Nephron (organoid): ENCODE measurements at regions not wholly inside any gene's neighbourhood (a gene's known extent, or its start where the extent isn't known, plus 50 kb on each side); places are given as distances from the start of the nearest gene placed in this dataset.
"Not testable (repeated sequence)": the region's sequence is repeated elsewhere in the genome, so short reads cannot be mapped to it uniquely, and the experiment has no call there.

Experiments
- H3K27ac Mint-ChIP-seq, 3 experiments: 2 replicates each; pipeline ENCODE4 v1.8.0; 2020; ENCODE audit warnings: mixed read lengths in 3 of 3, mild to moderate bottlenecking in 2 of 3, moderate library complexity in 1 of 3
- H3K27me3 Mint-ChIP-seq: 2 replicates; pipeline ENCODE4 v1.8.0; 2021; ENCODE audit warnings: low read depth, mild to moderate bottlenecking, moderate library complexity, mixed read lengths
- H3K36me3 Mint-ChIP-seq: 2 replicates; pipeline ENCODE4 v1.8.0; 2020; ENCODE audit warnings: low read depth, mixed read lengths
- H3K4me1 Mint-ChIP-seq: 2 replicates; pipeline ENCODE4 v1.8.0; 2020; ENCODE audit warnings: mixed read lengths
- H3K4me3 Mint-ChIP-seq, 3 experiments: 2 replicates each; pipeline ENCODE4 v1.8.0; 2020; ENCODE audit warnings: mild to moderate bottlenecking in 3 of 3, mixed read lengths in 3 of 3, moderate library complexity in 2 of 3
- H3K9me3 Mint-ChIP-seq: 2 replicates; pipeline ENCODE4 v1.8.0; 2020; ENCODE audit warnings: mixed read lengths
- CTCF ChIP-seq, 3 experiments: fragments of 200-600 bp; sonication (generic); IDR thresholded peaks; one replicate each; pipeline ENCODE4 v1.5.0; 2021; ENCODE audit warnings: antibody characterized with exemption in 3 of 3; ENCODE audit not compliant: unreplicated experiment in 3 of 3

- H3K9me3 Mint-ChIP-seq: peaks cover 9% of the 10 kb centered on the region
- no peak for TF ChIP-seq CTCF (IDR thresholded peaks at IDR 0.05; ENCODE audit: unreplicated experiment in 3 of 3)
- H3K4me1 Mint-ChIP-seq: peaks cover 9% of the 10 kb centered on the region
- peaks cover 12% of the 10 kb centered on the region for H3K27me3 Mint-ChIP-seq
- H3K4me3 Mint-ChIP-seq: no peak overlapping the region
- no peaks in the 10 kb centered on the region for H3K36me3 Mint-ChIP-seq
- H3K27ac Mint-ChIP-seq: no peak overlapping the region
Measured at GRCh38 chr1:224815647-224816046, 113.8 kb upstream of the DNAH14 start.

- TF ChIP-seq CTCF (IDR thresholded peaks at IDR 0.05; ENCODE audit: unreplicated experiment in 3 of 3): no peak
- peaks cover 10% of the 10 kb centered on the region for H3K27me3 Mint-ChIP-seq
- H3K27ac Mint-ChIP-seq: no peak overlapping the region
- H3K9me3 Mint-ChIP-seq: peaks cover 11% of the 10 kb centered on the region
- peaks cover 9% of the 10 kb centered on the region for H3K4me1 Mint-ChIP-seq
- no peak overlapping the region for H3K4me3 Mint-ChIP-seq
- no peaks in the 10 kb centered on the region for H3K36me3 Mint-ChIP-seq
Measured at GRCh38 chr1:224816062-224816461, 113.4 kb upstream of the DNAH14 start.

DNA sequence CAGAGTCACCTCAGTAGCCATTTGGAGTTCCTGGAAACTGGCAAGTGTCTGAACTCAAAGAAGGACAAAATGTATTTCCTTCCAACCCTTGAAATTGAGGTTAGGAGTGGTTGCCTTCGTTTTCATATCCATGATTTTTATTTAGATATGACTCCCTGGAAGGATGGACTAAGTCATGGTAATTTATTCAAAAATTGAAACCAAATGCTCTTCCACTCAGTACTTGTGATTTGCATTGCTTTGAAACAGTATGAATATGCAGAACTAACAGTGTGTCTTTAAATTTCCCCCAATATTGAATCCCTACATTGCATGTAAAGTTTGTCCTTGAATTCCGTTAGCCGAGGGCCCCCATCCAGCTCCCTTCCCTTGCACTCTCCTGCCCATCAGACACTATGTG is 112.1 kb upstream of the DNAH14 start:
- Mint-ChIP-seq H3K4me1 (peaks cover 9% of the 10 kb centered on the region), H3K36me3 (no peaks in the 10 kb centered on the region), H3K27ac (peak overlapping the region in 2 of 3 experiments; percentile 50 to 51), H3K9me3 (peaks cover 22% of the 10 kb centered on the region), H3K4me3 (no peak overlapping the region), H3K27me3 (peaks cover 10% of the 10 kb centered on the region)
- no peak for TF ChIP-seq CTCF (IDR thresholded peaks at IDR 0.05; ENCODE audit: unreplicated experiment in 3 of 3)

GRCh38 chr1:224819861-224820260 is 109.6 kb upstream of the DNAH14 start:
- Mint-ChIP-seq H3K9me3 (peaks cover 22% of the 10 kb centered on the region), H3K36me3 (no peaks in the 10 kb centered on the region)

DNA sequence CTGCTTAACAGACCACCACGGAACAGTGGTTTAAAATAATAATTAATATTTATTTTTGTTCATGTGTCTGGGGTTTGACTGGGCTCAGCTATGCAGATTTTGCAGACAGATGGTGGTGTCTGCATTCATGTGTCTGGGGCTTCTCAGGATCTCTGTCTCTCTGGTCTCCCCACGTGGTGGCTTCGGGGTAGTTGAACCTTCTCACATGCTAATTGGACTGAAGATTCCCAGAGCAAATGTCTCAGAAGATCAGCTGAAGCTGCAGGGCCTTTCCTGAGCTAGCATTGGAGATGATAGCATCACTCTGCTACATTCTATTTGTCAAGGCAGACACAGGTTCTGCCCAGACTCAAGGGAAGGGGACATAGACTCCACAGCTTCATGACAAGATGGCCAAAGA is 109.1 kb upstream of the DNAH14 start:
- no peaks in the 10 kb centered on the region for H3K36me3 Mint-ChIP-seq
- no peak overlapping the region for H3K27ac Mint-ChIP-seq
- no peak overlapping the region for H3K4me3 Mint-ChIP-seq
- H3K27me3 Mint-ChIP-seq: peaks cover 7% of the 10 kb centered on the region
- TF ChIP-seq CTCF (IDR thresholded peaks at IDR 0.05; ENCODE audit: unreplicated experiment in 3 of 3): no peak
- peaks cover 25% of the 10 kb centered on the region for H3K9me3 Mint-ChIP-seq
- peaks cover 9% of the 10 kb centered on the region for H3K4me1 Mint-ChIP-seq

More at GRCh38 chr1:224819861-224820260, 109.6 kb upstream of the DNAH14 start:
- H3K4me3 Mint-ChIP-seq: no peak overlapping the region
- H3K27me3 Mint-ChIP-seq: peaks cover 7% of the 10 kb centered on the region
- no peak overlapping the region for H3K27ac Mint-ChIP-seq
- TF ChIP-seq CTCF (IDR thresholded peaks at IDR 0.05; ENCODE audit: unreplicated experiment in 3 of 3): no peak
- H3K4me1 Mint-ChIP-seq: peaks cover 9% of the 10 kb centered on the region

GRCh38 chr1:224821751-224822150 is 107.7 kb upstream of the DNAH14 start:
- H3K36me3 Mint-ChIP-seq, H3K27ac Mint-ChIP-seq, H3K4me3 Mint-ChIP-seq, H3K27me3 Mint-ChIP-seq, H3K4me1 Mint-ChIP-seq: not testable (repeated sequence)
- peaks cover 27% of the 10 kb centered on the region for H3K9me3 Mint-ChIP-seq
